ENCODE measurements at regions not wholly inside any gene's neighbourhood (a gene's known extent, or its start where the extent isn't known, plus 50 kb on each side); places are given as distances from the start of the nearest gene placed in this dataset.
"Not testable (repeated sequence)": the region's sequence is repeated elsewhere in the genome, so short reads cannot be mapped to it uniquely, and the experiment has no call there.

- H2BK120ac ChIP-seq (ENCODE audit: low read depth, low read length) = no peak overlapping the region
- H3K36me3 ChIP-seq (ENCODE audit: control insufficient read depth, insufficient read depth, low read length) = no peaks in the 10 kb centered on the region
- no peak overlapping the region for H4K5ac ChIP-seq (ENCODE audit: low read length)
- no peak overlapping the region for H3K4ac ChIP-seq (ENCODE audit: low read depth, low read length)
- H3K4me1 ChIP-seq (ENCODE audit: control insufficient read depth, low read depth, low read length) = peaks cover 5% of the 10 kb centered on the region
- no peaks in the 10 kb centered on the region for H3K79me1 ChIP-seq (ENCODE audit: low read length)
- H3K79me2 ChIP-seq (ENCODE audit: control insufficient read depth, insufficient read depth, low read length) = no peaks in the 10 kb centered on the region
- H3K9ac ChIP-seq (ENCODE audit: low read length) = no peak overlapping the region
- H2BK15ac ChIP-seq (replicated peaks; ENCODE audit: low read depth) = peak overlapping the region; percentile 19
- peak overlapping the region; percentile 51 for H2AK5ac ChIP-seq (ENCODE audit: low read length)
- no peak overlapping the region for H3K4me3 ChIP-seq (ENCODE audit: low read length)
- no peak for DNase-seq
- peak overlapping the region; percentile 10 for H3K27ac ChIP-seq (ENCODE audit: low read depth, low read length)
- WGBS (ENCODE audit: extremely low coverage, insufficient coverage, low lambda C conversion rate) = no CpG with 5 or more reads among the region's 3 CpGs
- H3K23ac ChIP-seq (ENCODE audit: low read length) = no peak overlapping the region
- no peaks in the 10 kb centered on the region for H3K27me3 ChIP-seq (ENCODE audit: insufficient read depth, low read length, poor library complexity)
- no peak overlapping the region for H3K4me2 ChIP-seq (ENCODE audit: low read length)
- no peak overlapping the region for H3K56ac ChIP-seq (ENCODE audit: low read length)
- H3K18ac ChIP-seq (ENCODE audit: low read length) = no peak overlapping the region
- no peak overlapping the region for H4K8ac ChIP-seq (ENCODE audit: low read depth, low read length)
- H2BK5ac ChIP-seq (ENCODE audit: low read length) = no peak overlapping the region
These were observed 233.1 kb downstream of the SHQ1 start for GRCh38 chr3:72615182-72615581.

GRCh38 chr3:72614394-72615074 lies 233.7 kb downstream of the SHQ1 start:
- no CpG with 5 or more reads among the region's 5 CpGs for WGBS (ENCODE audit: extremely low coverage, insufficient coverage, low lambda C conversion rate)
- H4K8ac ChIP-seq (ENCODE audit: low read depth, low read length) = no peak overlapping the region
- no peak overlapping the region for H3K4me2 ChIP-seq (ENCODE audit: low read length)
- H4K5ac ChIP-seq (ENCODE audit: low read length) = no peak overlapping the region
- no peaks in the 10 kb centered on the region for H3K79me2 ChIP-seq (ENCODE audit: control insufficient read depth, insufficient read depth, low read length)
- H3K56ac ChIP-seq (ENCODE audit: low read length) = no peak overlapping the region
- H3K79me1 ChIP-seq (ENCODE audit: low read length) = no peaks in the 10 kb centered on the region
- H3K18ac ChIP-seq (ENCODE audit: low read length) = no peak overlapping the region
- no peak overlapping the region for H3K23ac ChIP-seq (ENCODE audit: low read length)
- no peak overlapping the region for H2BK5ac ChIP-seq (ENCODE audit: low read length)
- no peaks in the 10 kb centered on the region for H3K27me3 ChIP-seq (ENCODE audit: insufficient read depth, low read length, poor library complexity)
- no peak overlapping the region for H2AK5ac ChIP-seq (ENCODE audit: low read length)
- no peak overlapping the region for H2BK15ac ChIP-seq (replicated peaks; ENCODE audit: low read depth)
- peak; percentile 47 for DNase-seq
- no peak overlapping the region for H2BK120ac ChIP-seq (ENCODE audit: low read depth, low read length)
- H3K4me3 ChIP-seq (ENCODE audit: low read length) = no peak overlapping the region
- H3K9ac ChIP-seq (ENCODE audit: low read length) = no peak overlapping the region
- no peaks in the 10 kb centered on the region for H3K36me3 ChIP-seq (ENCODE audit: control insufficient read depth, insufficient read depth, low read length)
- no peak overlapping the region for H3K4ac ChIP-seq (ENCODE audit: low read depth, low read length)
- H3K4me1 ChIP-seq (ENCODE audit: control insufficient read depth, low read depth, low read length) = peaks cover 5% of the 10 kb centered on the region
- H3K27ac ChIP-seq (ENCODE audit: low read depth, low read length) = no peak overlapping the region

- no CpG with 5 or more reads among the region's 1 CpG for WGBS (ENCODE audit: extremely low coverage, insufficient coverage, low lambda C conversion rate)
- H3K79me1 ChIP-seq (ENCODE audit: low read length) = no peaks in the 10 kb centered on the region
- peak; percentile 28 for DNase-seq
- H2BK120ac ChIP-seq (ENCODE audit: low read depth, low read length) = no peak overlapping the region
- H3K36me3 ChIP-seq (ENCODE audit: control insufficient read depth, insufficient read depth, low read length) = no peaks in the 10 kb centered on the region
- no peak overlapping the region for H3K9ac ChIP-seq (ENCODE audit: low read length)
- no peak overlapping the region for H2AK5ac ChIP-seq (ENCODE audit: low read length)
- H3K4ac ChIP-seq (ENCODE audit: low read depth, low read length) = no peak overlapping the region
- H3K4me1 ChIP-seq (ENCODE audit: control insufficient read depth, low read depth, low read length) = peaks cover 5% of the 10 kb centered on the region
- H2BK5ac ChIP-seq (ENCODE audit: low read length) = no peak overlapping the region
- no peak overlapping the region for H3K4me2 ChIP-seq (ENCODE audit: low read length)
- no peak overlapping the region for H4K5ac ChIP-seq (ENCODE audit: low read length)
- no peak overlapping the region for H3K23ac ChIP-seq (ENCODE audit: low read length)
- H3K4me3 ChIP-seq (ENCODE audit: low read length) = no peak overlapping the region
- no peak overlapping the region for H3K56ac ChIP-seq (ENCODE audit: low read length)
- H3K27ac ChIP-seq (ENCODE audit: low read depth, low read length) = no peak overlapping the region
- no peak overlapping the region for H3K18ac ChIP-seq (ENCODE audit: low read length)
- H3K79me2 ChIP-seq (ENCODE audit: control insufficient read depth, insufficient read depth, low read length) = no peaks in the 10 kb centered on the region
- H2BK15ac ChIP-seq (replicated peaks; ENCODE audit: low read depth) = no peak overlapping the region
- no peaks in the 10 kb centered on the region for H3K27me3 ChIP-seq (ENCODE audit: insufficient read depth, low read length, poor library complexity)
- no peak overlapping the region for H4K8ac ChIP-seq (ENCODE audit: low read depth, low read length)
These were observed 234.4 kb downstream of the SHQ1 start for GRCh38 chr3:72613871-72614270.

- H3K23ac ChIP-seq (ENCODE audit: low read length); DNase-seq; H3K4me2 ChIP-seq (ENCODE audit: low read length); H3K18ac ChIP-seq (ENCODE audit: low read length); H4K8ac ChIP-seq (ENCODE audit: low read depth, low read length); H3K4me1 ChIP-seq (ENCODE audit: control insufficient read depth, low read depth, low read length); H2BK120ac ChIP-seq (ENCODE audit: low read depth, low read length); H2BK5ac ChIP-seq (ENCODE audit: low read length); H3K4me3 ChIP-seq (ENCODE audit: low read length); H3K4ac ChIP-seq (ENCODE audit: low read depth, low read length); H3K36me3 ChIP-seq (ENCODE audit: control insufficient read depth, insufficient read depth, low read length); H3K27me3 ChIP-seq (ENCODE audit: insufficient read depth, low read length, poor library complexity); H2AK5ac ChIP-seq (ENCODE audit: low read length); H2BK15ac ChIP-seq (replicated peaks; ENCODE audit: low read depth); H4K5ac ChIP-seq (ENCODE audit: low read length); H3K9ac ChIP-seq (ENCODE audit: low read length); H3K56ac ChIP-seq (ENCODE audit: low read length); H3K79me2 ChIP-seq (ENCODE audit: control insufficient read depth, insufficient read depth, low read length); H3K27ac ChIP-seq (ENCODE audit: low read depth, low read length); H3K79me1 ChIP-seq (ENCODE audit: low read length): not testable (repeated sequence)
- no CpG with 5 or more reads among the region's 5 CpGs for WGBS (ENCODE audit: extremely low coverage, insufficient coverage, low lambda C conversion rate)
These were observed 239.1 kb downstream of the SHQ1 start for GRCh38 chr3:72609114-72609513.

- WGBS (ENCODE audit: extremely low coverage, insufficient coverage, low lambda C conversion rate) = no CpG with 5 or more reads among the region's 6 CpGs
- Histone ChIP-seq H2BK120ac (ENCODE audit: low read depth, low read length) (no peak overlapping the region), H3K27me3 (ENCODE audit: insufficient read depth, low read length, poor library complexity) (no peaks in the 10 kb centered on the region)
These were observed 242.0 kb downstream of the SHQ1 start for GRCh38 chr3:72606005-72606800.

More at GRCh38 chr3:72606005-72606800, 242.0 kb downstream of the SHQ1 start:
- Histone ChIP-seq H3K79me2 (ENCODE audit: control insufficient read depth, insufficient read depth, low read length) (no peaks in the 10 kb centered on the region), H3K4me2 (ENCODE audit: low read length) (no peak overlapping the region), H3K18ac (ENCODE audit: low read length) (no peak overlapping the region), H3K4ac (ENCODE audit: low read depth, low read length) (no peak overlapping the region), H3K4me3 (ENCODE audit: low read length) (no peak overlapping the region), H3K36me3 (ENCODE audit: control insufficient read depth, insufficient read depth, low read length) (no peaks in the 10 kb centered on the region), H3K9ac (ENCODE audit: low read length) (no peak overlapping the region), H2BK5ac (ENCODE audit: low read length) (no peak overlapping the region), H4K5ac (ENCODE audit: low read length) (no peak overlapping the region), H2AK5ac (ENCODE audit: low read length) (no peak overlapping the region), H3K4me1 (ENCODE audit: control insufficient read depth, low read depth, low read length) (no peaks in the 10 kb centered on the region), H2BK15ac (replicated peaks; ENCODE audit: low read depth) (no peak overlapping the region), H4K8ac (ENCODE audit: low read depth, low read length) (no peak overlapping the region), H3K23ac (ENCODE audit: low read length) (no peak overlapping the region), H3K79me1 (ENCODE audit: low read length) (no peaks in the 10 kb centered on the region), H3K56ac (ENCODE audit: low read length) (no peak overlapping the region), H3K27ac (ENCODE audit: low read depth, low read length) (no peak overlapping the region)
- DNase-seq = no peak

Measured in mesendoderm (in vitro differentiated cells).